ENCODE measurements at regions not wholly inside any gene's neighbourhood (a gene's known extent, or its start where the extent isn't known, plus 50 kb on each side); places are given as distances from the start of the nearest gene placed in this dataset.
"Not testable (repeated sequence)": the region's sequence is repeated elsewhere in the genome, so short reads cannot be mapped to it uniquely, and the experiment has no call there.

GRCh38 chr14:87368751-87369150 is 624.2 kb downstream of the GALC start:
- no peaks in the 10 kb centered on the region for H3K9me3 ChIP-seq (replicated peaks; ENCODE audit: control insufficient read depth, insufficient read depth, low read length)
- intact Hi-C loops (cut with micrococcal nuclease; ENCODE audit: unreplicated experiment) = no loop called here
- TF ChIP-seq GATAD2B (conservative IDR thresholded peaks at IDR 0.05; ENCODE audit: low read depth) (no peak), SIN3A (IDR thresholded peaks at IDR 0.05; ENCODE audit: low read depth, low read length) (no peak)
- ChIA-PET SMC1A (ENCODE audit: uncharacterized antibody, unreplicated experiment) (no interaction called here), RAD21 (ENCODE audit: unreplicated experiment) (no interaction called here), CTCF (no interaction called here), POLR2A (no interaction called here)
- H3K79me2 ChIP-seq (ENCODE audit: control insufficient read depth, insufficient read depth, low read length) = no peaks in the 10 kb centered on the region
- in situ Hi-C loops (cut with MboI) = no loop called here
- H3K4me1 ChIP-seq (ENCODE audit: control insufficient read depth, insufficient read depth, low read length) = no peaks in the 10 kb centered on the region
- no peak overlapping the region for H3K4me2 ChIP-seq (ENCODE audit: control insufficient read depth, insufficient read depth)
- no peak overlapping the region for H3K27ac ChIP-seq (ENCODE audit: control insufficient read depth, insufficient read depth)
- no peaks in the 10 kb centered on the region for H3K36me3 ChIP-seq (ENCODE audit: control insufficient read depth in 2 of 2, insufficient read depth in 2 of 2, low read length in 1 of 2)
- no TSS peak for BruUV-seq (replicated peaks)
- H3K4me3 ChIP-seq = no peak overlapping the region
- ATAC-seq (no peak), FAIRE-seq (no peak), DNase-seq (ENCODE audit: low read depth, low spot score) (no peak)
- no peaks in the 10 kb centered on the region for H4K20me1 ChIP-seq (ENCODE audit: control insufficient read depth, insufficient read depth)
- no peaks in the 10 kb centered on the region for H3K27me3 ChIP-seq (replicated peaks in 1 of 2; ENCODE audit: control insufficient read depth in 2 of 2, insufficient read depth in 2 of 2, low read length in 1 of 2)
- 0% methylated on average over 2 of the region's 2 CpGs for WGBS (ENCODE audit: insufficient coverage, insufficient replicate concordance, low lambda C conversion rate, missing lambda C conversion rate)
- no peak overlapping the region for H2AFZ ChIP-seq (ENCODE audit: control insufficient read depth, low read depth, low read length)
- no peak overlapping the region for H3K9ac ChIP-seq (ENCODE audit: control insufficient read depth, insufficient read depth, low read length)

GRCh38 chr14:87360246-87360645 is 632.7 kb downstream of the GALC start:
- H3K27me3 ChIP-seq (replicated peaks in 1 of 2; ENCODE audit: control insufficient read depth in 2 of 2, insufficient read depth in 2 of 2, low read length in 1 of 2); H3K9me3 ChIP-seq (replicated peaks; ENCODE audit: control insufficient read depth, insufficient read depth, low read length); H4K20me1 ChIP-seq (ENCODE audit: control insufficient read depth, insufficient read depth); H3K27ac ChIP-seq (ENCODE audit: control insufficient read depth, insufficient read depth); H3K4me3 ChIP-seq; H3K4me2 ChIP-seq (ENCODE audit: control insufficient read depth, insufficient read depth); CTCF ChIA-PET; in situ Hi-C loops (cut with MboI); H3K36me3 ChIP-seq (ENCODE audit: control insufficient read depth in 2 of 2, insufficient read depth in 2 of 2, low read length in 1 of 2); POLR2A ChIA-PET; SMC1A ChIA-PET (ENCODE audit: uncharacterized antibody, unreplicated experiment); RAD21 ChIA-PET (ENCODE audit: unreplicated experiment); H3K9ac ChIP-seq (ENCODE audit: control insufficient read depth, insufficient read depth, low read length); H2AFZ ChIP-seq (ENCODE audit: control insufficient read depth, low read depth, low read length); DNase-seq (ENCODE audit: low read depth, low spot score); H3K4me1 ChIP-seq (ENCODE audit: control insufficient read depth, insufficient read depth, low read length); FAIRE-seq; BruUV-seq (replicated peaks); H3K79me2 ChIP-seq (ENCODE audit: control insufficient read depth, insufficient read depth, low read length); intact Hi-C loops (cut with micrococcal nuclease; ENCODE audit: unreplicated experiment); ATAC-seq: not testable (repeated sequence)
- WGBS (ENCODE audit: insufficient coverage, insufficient replicate concordance, low lambda C conversion rate, missing lambda C conversion rate) = 27% methylated on average over 8 of the region's 8 CpGs
